ENCODE measurements at regions not wholly inside any gene's neighbourhood (a gene's known extent, or its start where the extent isn't known, plus 50 kb on each side); places are given as distances from the start of the nearest gene placed in this dataset.

GRCh38 chr3:187955587-187955952, 198.4 kb upstream of the LPP start:
- intact Hi-C loops (cut with micrococcal nuclease; ENCODE audit: unreplicated experiment) (no loop called here), in situ Hi-C loops (cut with HindIII; ENCODE audit: low pct_unique_long_range_greater_than_20kb, low sequenced_read_pairs) (no loop called here)
- H3K4me3 ChIP-seq (ENCODE audit: low read depth in 2 of 2, low read length in 2 of 2) = no peak overlapping the region
- CTCF ChIA-PET = interaction anchor here (0.5 kb wide), 1 partner anchor 210 kb away, joined by 3 read pairs; no protein-coding TSS in a partner anchor
- no TSS peak for BruUV-seq (replicated peaks)
- ATAC-seq (no peak), DNase-seq (ENCODE audit: low read depth, low spot score) (no peak)
- TF ChIP-seq CTCF (IDR thresholded peaks at IDR 0.05) (no peak), SIN3A (IDR thresholded peaks at IDR 0.05; ENCODE audit: borderline replicate concordance, insufficient read depth, low read depth, low read length) (no peak), TCF7L2 (IDR thresholded peaks at IDR 0.05; ENCODE audit: low read depth, low read length) (no peak), POLR2AphosphoS5 (IDR thresholded peaks at IDR 0.05; ENCODE audit: low read depth, low read length) (no peak), REST (IDR thresholded peaks at IDR 0.05; ENCODE audit: insufficient read depth in 1 of 2, low read depth in 2 of 2, low read length in 1 of 2) (no peak)
- H3K36me3 ChIP-seq (ENCODE audit: control insufficient read depth, insufficient read depth, low read length) = no peaks in the 10 kb centered on the region
- no peak overlapping the region for H3K27ac ChIP-seq (ENCODE audit: low read length)
- H3K4me1 ChIP-seq (ENCODE audit: control insufficient read depth, insufficient read depth, low read length) = no peaks in the 10 kb centered on the region
- H3K9me3 ChIP-seq (ENCODE audit: control insufficient read depth, insufficient read depth, low read depth, low read length) = no peaks in the 10 kb centered on the region
- POLR2A ChIA-PET = no interaction called here
- H3K27me3 ChIP-seq (ENCODE audit: control insufficient read depth, insufficient read depth, low read length) = no peaks in the 10 kb centered on the region

GRCh38 chr3:187957165-187957581, 196.8 kb upstream of the LPP start:
- Histone ChIP-seq H3K27me3 (ENCODE audit: control insufficient read depth, insufficient read depth, low read length) (no peaks in the 10 kb centered on the region; the same call in 1 of the 2 replicates), H3K4me1 (ENCODE audit: control insufficient read depth, insufficient read depth, low read length) (no peaks in the 10 kb centered on the region), H3K36me3 (ENCODE audit: control insufficient read depth, insufficient read depth, low read length) (no peaks in the 10 kb centered on the region), H3K4me3 (ENCODE audit: low read depth in 2 of 2, low read length in 2 of 2) (no peak overlapping the region), H3K9me3 (ENCODE audit: control insufficient read depth, insufficient read depth, low read depth, low read length) (no peaks in the 10 kb centered on the region), H3K27ac (ENCODE audit: low read length) (no peak overlapping the region)
- in situ Hi-C loops (cut with HindIII; ENCODE audit: low pct_unique_long_range_greater_than_20kb, low sequenced_read_pairs) = no loop called here
- ATAC-seq (no peak), DNase-seq (ENCODE audit: low read depth, low spot score) (no peak)
- CTCF ChIA-PET = no interaction called here
- POLR2A ChIA-PET = no interaction called here
- intact Hi-C loops (cut with micrococcal nuclease; ENCODE audit: unreplicated experiment) = no loop called here
- no TSS peak for BruUV-seq (replicated peaks)
- TF ChIP-seq POLR2AphosphoS5 (IDR thresholded peaks at IDR 0.05; ENCODE audit: low read depth, low read length) = no peak
- TF ChIP-seq TCF7L2 (IDR thresholded peaks at IDR 0.05; ENCODE audit: low read depth, low read length) = no peak
- TF ChIP-seq CTCF (IDR thresholded peaks at IDR 0.05) = no peak
- TF ChIP-seq REST (IDR thresholded peaks at IDR 0.05; ENCODE audit: insufficient read depth in 1 of 2, low read depth in 2 of 2, low read length in 1 of 2) = no peak
- TF ChIP-seq SIN3A (IDR thresholded peaks at IDR 0.05; ENCODE audit: borderline replicate concordance, insufficient read depth, low read depth, low read length) = no peak

Data from Panc1 (cell line).